Esophagus squamous epithelium (tissue), 5 donors: ENCODE measurements at regions not wholly inside any gene's neighbourhood (a gene's known extent, or its start where the extent isn't known, plus 50 kb on each side); places are given as distances from the start of the nearest gene placed in this dataset.

ENCODE experiments used
- DNase-seq: peaks from one replicate; lab custom pipeline; 2025; lab: John Stamatoyannopoulos, UW
- H3K27ac ChIP-seq, 4 donors: fragments of 200-600 bp; sonication (generic); one replicate each; pipeline ENCODE4 v1.5.1; 2016 to 2019; ENCODE audit warnings: mild to moderate bottlenecking in 1 of 4
- H3K27me3 ChIP-seq, 4 donors: fragments of 200-600 bp; sonication (generic); 1 replicate in 3 of 4; 2 replicates in 1 of 4; pipeline versions ENCODE4 v1.5.1 to v1.6.0; 2017 to 2021; ENCODE audit warnings: antibody characterized with exemption in 1 of 4
- H3K36me3 ChIP-seq, 3 donors: fragments of 200-600 bp; sonication (generic); one replicate each; pipeline ENCODE4 v1.5.1; 2016 to 2019
- H3K4me1 ChIP-seq, 3 donors: fragments of 200-600 bp; sonication (generic); one replicate each; pipeline ENCODE4 v1.5.1; 2017 to 2019
- H3K4me3 ChIP-seq, 4 donors: fragments of 200-600 bp; sonication (generic); 1 replicate in 3 of 4; 2 replicates in 1 of 4; pipeline ENCODE4 v1.5.1; 2016 to 2019; ENCODE audit warnings: mild to moderate bottlenecking in 2 of 4, moderate library complexity in 1 of 4
- H3K9me3 ChIP-seq, 3 donors: fragments of 200-600 bp; sonication (generic); one replicate each; pipeline ENCODE4 v1.5.1; 2016 to 2019
- POLR2A ChIP-seq, 4 donors: fragments of 450-650 bp; IDR thresholded peaks; one replicate each; pipeline ENCODE4 v1.6.1; 2017; ENCODE audit warnings: antibody characterized with exemption in 4 of 4, mild to moderate bottlenecking in 4 of 4, moderate library complexity in 3 of 4
- WGBS, 2 donors: methylation state at CpG; one replicate each; pipeline ENCODE4 v1.1.5; 2018; 5-methylcytosine and 5-hydroxymethylcytosine counted together
- intact Hi-C: fragments of 100-400 bp; cut with DNase I; formaldehyde crosslinking; loops from one replicate; pipeline ENCODE4 v1.15.0; 2022
- TF ChIP-seq, protein P1 (sequence below), 6 experiments: fragments of 450-650 bp in 4 of 6; fragments of 200-600 bp in 2 of 6; sonication (generic) in 2 of 6; IDR thresholded peaks; one replicate each; pipeline ENCODE4 v1.5.1; 2016 to 2019; ENCODE audit warnings: antibody characterized with exemption in 6 of 6, mild to moderate bottlenecking in 4 of 6, moderate library complexity in 4 of 6
- donor health status: DM: yes; HTN: yes; CAD: no.

DNA sequence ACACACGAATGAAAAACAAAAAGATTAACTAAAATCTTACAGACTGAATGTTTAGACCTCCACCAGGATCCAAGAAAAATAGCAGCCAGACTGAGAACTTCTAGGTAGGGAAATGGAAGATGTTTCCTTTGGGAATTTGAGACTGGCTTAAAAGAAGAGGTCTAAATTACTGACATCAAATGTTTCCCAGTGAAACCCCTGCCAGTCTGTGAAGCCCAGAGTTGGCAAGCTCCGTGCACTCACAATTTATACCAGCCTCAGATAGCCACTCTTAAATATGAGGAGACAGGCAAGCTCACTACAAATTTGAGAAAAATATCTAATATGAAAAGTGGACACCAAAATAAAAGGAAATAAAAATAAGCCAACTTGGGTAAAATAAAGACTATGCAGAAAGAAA is 700.5 kb upstream of the ZNF385D start:
- H3K27ac ChIP-seq: no peak overlapping the region
- 49 to 52% methylated on average over 2 of the region's 2 CpGs for WGBS, 2 donors
- H3K27me3 ChIP-seq: no peaks in the 10 kb centered on the region
- no peaks in the 10 kb centered on the region for H3K4me1 ChIP-seq
- H3K4me3 ChIP-seq: no peak overlapping the region
- H3K36me3 ChIP-seq: no peaks in the 10 kb centered on the region
- DNase-seq: no peak
- intact Hi-C loops: no loop called here
- no peaks in the 10 kb centered on the region for H3K9me3 ChIP-seq
- no peak for TF ChIP-seq POLR2A (IDR thresholded peaks at IDR 0.05)
- TF ChIP-seq, protein P1, sequence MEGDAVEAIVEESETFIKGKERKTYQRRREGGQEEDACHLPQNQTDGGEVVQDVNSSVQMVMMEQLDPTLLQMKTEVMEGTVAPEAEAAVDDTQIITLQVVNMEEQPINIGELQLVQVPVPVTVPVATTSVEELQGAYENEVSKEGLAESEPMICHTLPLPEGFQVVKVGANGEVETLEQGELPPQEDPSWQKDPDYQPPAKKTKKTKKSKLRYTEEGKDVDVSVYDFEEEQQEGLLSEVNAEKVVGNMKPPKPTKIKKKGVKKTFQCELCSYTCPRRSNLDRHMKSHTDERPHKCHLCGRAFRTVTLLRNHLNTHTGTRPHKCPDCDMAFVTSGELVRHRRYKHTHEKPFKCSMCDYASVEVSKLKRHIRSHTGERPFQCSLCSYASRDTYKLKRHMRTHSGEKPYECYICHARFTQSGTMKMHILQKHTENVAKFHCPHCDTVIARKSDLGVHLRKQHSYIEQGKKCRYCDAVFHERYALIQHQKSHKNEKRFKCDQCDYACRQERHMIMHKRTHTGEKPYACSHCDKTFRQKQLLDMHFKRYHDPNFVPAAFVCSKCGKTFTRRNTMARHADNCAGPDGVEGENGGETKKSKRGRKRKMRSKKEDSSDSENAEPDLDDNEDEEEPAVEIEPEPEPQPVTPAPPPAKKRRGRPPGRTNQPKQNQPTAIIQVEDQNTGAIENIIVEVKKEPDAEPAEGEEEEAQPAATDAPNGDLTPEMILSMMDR (IDR thresholded peaks at IDR 0.05): no peak

- no peak overlapping the region for H3K27ac ChIP-seq
- no peaks in the 10 kb centered on the region for H3K9me3 ChIP-seq
- DNase-seq: no peak
- H3K4me1 ChIP-seq: no peaks in the 10 kb centered on the region
- 70 to 75% methylated on average over 1 of the region's 1 CpG for WGBS, 2 donors
- no peaks in the 10 kb centered on the region for H3K36me3 ChIP-seq
- intact Hi-C loops: no loop called here
- H3K27me3 ChIP-seq: no peaks in the 10 kb centered on the region
- H3K4me3 ChIP-seq: no peak overlapping the region
- TF ChIP-seq, protein P1 (IDR thresholded peaks at IDR 0.05): no peak
- TF ChIP-seq POLR2A (IDR thresholded peaks at IDR 0.05): no peak
Measured at GRCh38 chr3:22453906-22454535, 703.0 kb upstream of the ZNF385D start.

GRCh38 chr3:22469995-22470394 is 719.0 kb upstream of the ZNF385D start:
- TF ChIP-seq, protein P1 (IDR thresholded peaks at IDR 0.05): no peak
- TF ChIP-seq POLR2A (IDR thresholded peaks at IDR 0.05): no peak
- 69 to 76% methylated on average over 4 of the region's 4 CpGs for WGBS, 2 donors

GRCh38 chr3:22471557-22471956 is 720.5 kb upstream of the ZNF385D start:
- intact Hi-C loops: no loop called here
- Histone ChIP-seq H3K27me3 (no peaks in the 10 kb centered on the region), H3K27ac (no peak overlapping the region), H3K4me3 (no peak overlapping the region), H3K9me3 (no peaks in the 10 kb centered on the region), H3K36me3 (no peaks in the 10 kb centered on the region), H3K4me1 (no peaks in the 10 kb centered on the region)
- DNase-seq: no peak
- TF ChIP-seq, protein P1 (IDR thresholded peaks at IDR 0.05): no peak
- no peak for TF ChIP-seq POLR2A (IDR thresholded peaks at IDR 0.05)
- 59 to 68% methylated on average over 4 of the region's 4 CpGs for WGBS, 2 donors

More at GRCh38 chr3:22469995-22470394, 719.0 kb upstream of the ZNF385D start:
- Histone ChIP-seq H3K4me1 (no peaks in the 10 kb centered on the region), H3K27me3 (no peaks in the 10 kb centered on the region), H3K4me3 (no peak overlapping the region), H3K27ac (no peak overlapping the region), H3K9me3 (no peaks in the 10 kb centered on the region), H3K36me3 (no peaks in the 10 kb centered on the region)
- no peak for DNase-seq
- intact Hi-C loops: no loop called here

- TF ChIP-seq, protein P1 (IDR thresholded peaks at IDR 0.05): no peak
- TF ChIP-seq POLR2A (IDR thresholded peaks at IDR 0.05): no peak
- DNase-seq: no peak
- Histone ChIP-seq H3K27ac (no peak overlapping the region), H3K4me1 (no peaks in the 10 kb centered on the region), H3K9me3 (no peaks in the 10 kb centered on the region), H3K4me3 (no peak overlapping the region), H3K27me3 (no peaks in the 10 kb centered on the region), H3K36me3 (no peaks in the 10 kb centered on the region)
- 68 to 80% methylated on average over 8 of the region's 8 CpGs for WGBS, 2 donors
- intact Hi-C loops: no loop called here
Measured at GRCh38 chr3:22474706-22475445, 723.9 kb upstream of the ZNF385D start.
